ENCODE measurements at regions not wholly inside any gene's neighbourhood (a gene's known extent, or its start where the extent isn't known, plus 50 kb on each side); places are given as distances from the start of the nearest gene placed in this dataset.

- H3K4me2 ChIP-seq: no peak overlapping the region
- H3K36me3 ChIP-seq (replicated peaks; ENCODE audit: insufficient read depth, low read depth): no peaks in the 10 kb centered on the region
- no peaks in the 10 kb centered on the region for H4K20me1 ChIP-seq (ENCODE audit: insufficient read depth, poor library complexity, severe bottlenecking)
- H2AFZ ChIP-seq: no peak overlapping the region
- H3K4me3 ChIP-seq: no peak overlapping the region
- H3K79me2 ChIP-seq: no peaks in the 10 kb centered on the region
- H3K27me3 ChIP-seq: peaks cover 5% of the 10 kb centered on the region
- WGBS (ENCODE audit: low lambda C conversion rate, missing lambda C conversion rate): 83% methylated on average over 6 of the region's 6 CpGs
- no peak for TF ChIP-seq EZH2 (IDR thresholded peaks at IDR 0.05; ENCODE audit: borderline replicate concordance)
- no peak for TF ChIP-seq CTCF (IDR thresholded peaks at IDR 0.05; ENCODE audit: poor library complexity)
- no peak for TF ChIP-seq EZH2phosphoT487 (IDR thresholded peaks at IDR 0.05; ENCODE audit: low read depth, severe bottlenecking, unreplicated experiment)
- DNase-seq (ENCODE audit: low spot score): no peak
- no peaks in the 10 kb centered on the region for H3K9me2 ChIP-seq (replicated peaks; ENCODE audit: insufficient read depth)
- no peaks in the 10 kb centered on the region for H3K9me3 ChIP-seq (ENCODE audit: low read depth)
- no peaks in the 10 kb centered on the region for H3K4me1 ChIP-seq (ENCODE audit: insufficient read depth)
- no peak overlapping the region for H3K27ac ChIP-seq
Measured at GRCh38 chr10:120646159-120646732, 189.2 kb downstream of the PLPP4 start.

- no peak for TF ChIP-seq CTCF (IDR thresholded peaks at IDR 0.05; ENCODE audit: poor library complexity)
- TF ChIP-seq EZH2 (IDR thresholded peaks at IDR 0.05; ENCODE audit: borderline replicate concordance): no peak
- no peak for TF ChIP-seq EZH2phosphoT487 (IDR thresholded peaks at IDR 0.05; ENCODE audit: low read depth, severe bottlenecking, unreplicated experiment)
- Histone ChIP-seq H3K4me2 (no peak overlapping the region), H3K27me3 (peaks cover 5% of the 10 kb centered on the region), H4K20me1 (ENCODE audit: insufficient read depth, poor library complexity, severe bottlenecking) (no peaks in the 10 kb centered on the region), H3K9me2 (replicated peaks; ENCODE audit: insufficient read depth) (no peaks in the 10 kb centered on the region), H3K4me3 (no peak overlapping the region), H3K36me3 (replicated peaks; ENCODE audit: insufficient read depth, low read depth) (no peaks in the 10 kb centered on the region), H3K4me1 (ENCODE audit: insufficient read depth) (no peaks in the 10 kb centered on the region), H2AFZ (no peak overlapping the region), H3K27ac (no peak overlapping the region), H3K9me3 (ENCODE audit: low read depth) (no peaks in the 10 kb centered on the region), H3K79me2 (no peaks in the 10 kb centered on the region)
- 91% methylated on average over 5 of the region's 5 CpGs for WGBS (ENCODE audit: low lambda C conversion rate, missing lambda C conversion rate)
- DNase-seq (ENCODE audit: low spot score): no peak
Measured at GRCh38 chr10:120646738-120647456, 189.9 kb downstream of the PLPP4 start.

DNA sequence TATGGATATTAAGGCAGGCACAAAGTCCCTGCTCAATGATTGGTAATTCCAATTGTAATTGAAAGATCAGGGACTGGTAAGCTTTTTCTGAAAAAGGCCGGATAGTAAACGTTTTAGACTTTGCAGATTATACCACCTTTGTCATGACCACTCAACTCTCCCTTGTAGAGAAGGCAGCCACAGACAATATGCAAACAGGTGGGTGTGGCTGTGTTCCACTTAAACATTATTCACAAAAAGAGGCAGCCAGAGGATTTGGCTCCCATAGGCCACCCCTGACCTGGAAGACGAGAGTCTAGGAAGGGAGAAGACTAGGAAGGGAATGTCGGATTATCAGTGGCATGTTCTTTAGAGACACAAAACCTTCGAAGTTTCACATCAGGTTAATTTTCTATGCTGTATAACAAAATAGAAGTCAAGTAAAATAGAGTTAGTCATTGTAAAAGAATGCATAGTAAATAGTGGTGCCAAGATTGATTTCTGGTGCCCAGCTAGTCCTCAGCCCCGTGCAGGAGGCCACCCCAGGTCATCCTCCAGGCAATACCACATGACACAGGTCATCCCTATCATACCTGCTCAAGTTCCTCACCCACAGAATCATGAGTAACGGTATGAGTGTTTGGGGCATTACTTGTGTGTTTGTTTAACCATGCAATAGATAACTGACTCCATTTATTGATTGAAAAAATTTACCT, 193.8 kb downstream of the PLPP4 start:
- no peak overlapping the region for H3K4me3 ChIP-seq
- H3K4me1 ChIP-seq (ENCODE audit: insufficient read depth): no peaks in the 10 kb centered on the region
- H3K36me3 ChIP-seq (replicated peaks; ENCODE audit: insufficient read depth, low read depth): no peaks in the 10 kb centered on the region
- H3K9me3 ChIP-seq (ENCODE audit: low read depth): no peaks in the 10 kb centered on the region
- 86% methylated on average over 7 of the region's 7 CpGs for WGBS (ENCODE audit: low lambda C conversion rate, missing lambda C conversion rate)
- H3K4me2 ChIP-seq: no peak overlapping the region
- H4K20me1 ChIP-seq (ENCODE audit: insufficient read depth, poor library complexity, severe bottlenecking): no peaks in the 10 kb centered on the region
- TF ChIP-seq EZH2phosphoT487 (IDR thresholded peaks at IDR 0.05; ENCODE audit: low read depth, severe bottlenecking, unreplicated experiment) (no peak), CTCF (IDR thresholded peaks at IDR 0.05; ENCODE audit: poor library complexity) (no peak), EZH2 (IDR thresholded peaks at IDR 0.05; ENCODE audit: borderline replicate concordance) (no peak)
- no peak overlapping the region for H3K27ac ChIP-seq
- no peaks in the 10 kb centered on the region for H3K9me2 ChIP-seq (replicated peaks; ENCODE audit: insufficient read depth)
- DNase-seq (ENCODE audit: low spot score): no peak
- H3K79me2 ChIP-seq: no peaks in the 10 kb centered on the region
- H3K27me3 ChIP-seq: no peaks in the 10 kb centered on the region
- no peak overlapping the region for H2AFZ ChIP-seq

Measured in hepatocyte (in vitro differentiated cells).